ENCODE measurements at regions not wholly inside any gene's neighbourhood (a gene's known extent, or its start where the extent isn't known, plus 50 kb on each side); places are given as distances from the start of the nearest gene placed in this dataset.

DNA sequence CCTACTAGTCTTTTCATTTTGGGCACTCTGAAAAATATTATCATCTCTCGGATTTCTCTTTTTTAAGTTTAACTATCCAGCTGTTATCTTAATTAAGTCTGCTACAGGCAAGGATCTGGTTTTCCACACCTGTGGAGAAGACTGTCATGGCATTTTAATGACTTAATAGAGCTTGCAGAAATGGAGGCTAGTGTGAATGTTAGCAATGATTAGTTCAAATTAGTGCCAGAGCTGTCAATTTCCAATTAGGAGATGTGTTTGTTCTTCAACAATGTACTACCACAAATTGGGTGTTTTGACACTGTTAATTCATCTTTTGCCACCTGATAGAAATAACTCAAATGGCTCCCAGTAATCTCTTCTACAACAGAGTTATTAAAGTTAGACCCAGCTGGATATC, 2023.0 kb upstream of the CDH9 start:
- H4K20me1 ChIP-seq (replicated peaks; ENCODE audit: insufficient read depth): no peaks in the 10 kb centered on the region
- TF ChIP-seq REST (IDR thresholded peaks at IDR 0.05; ENCODE audit: unreplicated experiment): no peak
- TF ChIP-seq JUNB (IDR thresholded peaks at IDR 0.05; ENCODE audit: unreplicated experiment): no peak
- TF ChIP-seq ZNF462 (CRISPR knock-in tag; IDR thresholded peaks at IDR 0.05): no peak
- no peak for TF ChIP-seq ZNF114 (CRISPR knock-in tag; IDR thresholded peaks at IDR 0.05)
- no peak for TF ChIP-seq EZH2phosphoT487 (IDR thresholded peaks at IDR 0.05; ENCODE audit: unreplicated experiment)
- no peak for TF ChIP-seq STAT1 (IDR thresholded peaks at IDR 0.05; ENCODE audit: unreplicated experiment)
- no peak for TF ChIP-seq NANOG (IDR thresholded peaks at IDR 0.05; ENCODE audit: borderline replicate concordance)
- no peak for TF ChIP-seq CREB1 (CRISPR knock-in tag; IDR thresholded peaks at IDR 0.05; ENCODE audit: low read depth)
- TF ChIP-seq POLR2AphosphoS5 (IDR thresholded peaks at IDR 0.05; ENCODE audit: low read depth): no peak
- no peak for TF ChIP-seq ZNF331 (CRISPR knock-in tag; IDR thresholded peaks at IDR 0.05; ENCODE audit: low read depth)
- no peak for TF ChIP-seq EZH2 (IDR thresholded peaks at IDR 0.05; ENCODE audit: low read depth, unreplicated experiment)
- no peak for TF ChIP-seq ETS1 (IDR thresholded peaks at IDR 0.05)
- TF ChIP-seq, protein P1, sequence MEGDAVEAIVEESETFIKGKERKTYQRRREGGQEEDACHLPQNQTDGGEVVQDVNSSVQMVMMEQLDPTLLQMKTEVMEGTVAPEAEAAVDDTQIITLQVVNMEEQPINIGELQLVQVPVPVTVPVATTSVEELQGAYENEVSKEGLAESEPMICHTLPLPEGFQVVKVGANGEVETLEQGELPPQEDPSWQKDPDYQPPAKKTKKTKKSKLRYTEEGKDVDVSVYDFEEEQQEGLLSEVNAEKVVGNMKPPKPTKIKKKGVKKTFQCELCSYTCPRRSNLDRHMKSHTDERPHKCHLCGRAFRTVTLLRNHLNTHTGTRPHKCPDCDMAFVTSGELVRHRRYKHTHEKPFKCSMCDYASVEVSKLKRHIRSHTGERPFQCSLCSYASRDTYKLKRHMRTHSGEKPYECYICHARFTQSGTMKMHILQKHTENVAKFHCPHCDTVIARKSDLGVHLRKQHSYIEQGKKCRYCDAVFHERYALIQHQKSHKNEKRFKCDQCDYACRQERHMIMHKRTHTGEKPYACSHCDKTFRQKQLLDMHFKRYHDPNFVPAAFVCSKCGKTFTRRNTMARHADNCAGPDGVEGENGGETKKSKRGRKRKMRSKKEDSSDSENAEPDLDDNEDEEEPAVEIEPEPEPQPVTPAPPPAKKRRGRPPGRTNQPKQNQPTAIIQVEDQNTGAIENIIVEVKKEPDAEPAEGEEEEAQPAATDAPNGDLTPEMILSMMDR (conservative IDR thresholded peaks at IDR 0.05; ENCODE audit: low read depth in 2 of 2): no peak
- H3K9me2 ChIP-seq (ENCODE audit: insufficient read depth): peaks cover 5% of the 10 kb centered on the region; the same call in 1 of the 2 replicates
- H3K4me3 ChIP-seq: no peak overlapping the region
- peaks cover 2% of the 10 kb centered on the region for H3K27me3 Mint-ChIP-seq (ENCODE audit: insufficient read depth, low read depth, poor library complexity)
- H3K4me2 ChIP-seq: no peak overlapping the region
- H3K36me3 ChIP-seq (ENCODE audit: insufficient read depth): no peaks in the 10 kb centered on the region
- ATAC-seq (no peak), DNase-seq (ENCODE audit: low spot score) (no peak)
- no peak overlapping the region for H3K27ac ChIP-seq (ENCODE audit: low read depth)
- no peaks in the 10 kb centered on the region for H3F3A ChIP-seq (replicated peaks; ENCODE audit: low read depth)
- no peak overlapping the region for H2AFZ ChIP-seq
- H3K4me1 Mint-ChIP-seq: no peaks in the 10 kb centered on the region
- no peaks in the 10 kb centered on the region for H3K27me3 ChIP-seq (ENCODE audit: insufficient read depth)
- H3K9me3 Mint-ChIP-seq: no peaks in the 10 kb centered on the region
- H3K79me2 ChIP-seq (replicated peaks; ENCODE audit: insufficient read depth): no peaks in the 10 kb centered on the region
- H3K36me3 Mint-ChIP-seq (ENCODE audit: low read depth): no peaks in the 10 kb centered on the region
- H3K4me3 Mint-ChIP-seq: no peak overlapping the region
- no peak overlapping the region for H3K27ac Mint-ChIP-seq
- no peaks in the 10 kb centered on the region for H3K4me1 ChIP-seq (ENCODE audit: insufficient read depth)

Data from GM23338 (cell line).